ENCODE measurements at regions not wholly inside any gene's neighbourhood (a gene's known extent, or its start where the extent isn't known, plus 50 kb on each side); places are given as distances from the start of the nearest gene placed in this dataset.

DNA sequence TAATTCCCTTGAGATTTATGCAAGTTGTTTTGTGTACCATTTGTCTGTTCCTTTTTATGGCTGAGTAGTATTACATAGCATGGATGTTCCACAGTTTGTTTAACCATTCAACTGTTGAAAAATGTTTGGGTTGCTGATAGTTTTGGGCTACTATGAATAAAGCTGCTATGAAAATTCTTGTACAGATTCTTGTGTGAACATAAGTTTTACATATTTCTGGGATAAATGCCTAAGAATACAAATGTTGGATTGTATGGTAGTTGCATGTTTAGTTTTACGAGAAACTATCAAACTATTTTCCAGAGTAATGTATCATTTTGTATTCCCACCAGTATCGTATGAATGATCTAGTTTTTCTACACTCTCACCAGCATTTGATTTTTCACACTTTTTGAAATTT, 407.3 kb downstream of the PLCL1 start:
- no peak overlapping the region for H3K9ac ChIP-seq (ENCODE audit: low read length)
- H3K9me3 ChIP-seq (ENCODE audit: control insufficient read depth, low read depth, low read length): no peaks in the 10 kb centered on the region
- no peaks in the 10 kb centered on the region for H3K36me3 ChIP-seq (ENCODE audit: control insufficient read depth, low read depth, low read length)
- H3K27ac ChIP-seq (ENCODE audit: low read length): no peak overlapping the region
- no peaks in the 10 kb centered on the region for H3K4me1 ChIP-seq (ENCODE audit: control insufficient read depth, low read depth, low read length)
- no peak overlapping the region for H3K4me3 ChIP-seq (ENCODE audit: low read length)
- H3K27me3 ChIP-seq (ENCODE audit: control insufficient read depth, insufficient read depth, low read length): no peaks in the 10 kb centered on the region

GRCh38 chr2:198203336-198204069, 399.1 kb downstream of the PLCL1 start:
- H3K27me3 ChIP-seq (ENCODE audit: control insufficient read depth, insufficient read depth, low read length): no peaks in the 10 kb centered on the region
- no peaks in the 10 kb centered on the region for H3K36me3 ChIP-seq (ENCODE audit: control insufficient read depth, low read depth, low read length)
- H3K4me3 ChIP-seq (ENCODE audit: low read length): no peak overlapping the region
- no peaks in the 10 kb centered on the region for H3K9me3 ChIP-seq (ENCODE audit: control insufficient read depth, low read depth, low read length)
- H3K4me1 ChIP-seq (ENCODE audit: control insufficient read depth, low read depth, low read length): no peaks in the 10 kb centered on the region
- H3K27ac ChIP-seq (ENCODE audit: low read length): no peak overlapping the region
- H3K9ac ChIP-seq (ENCODE audit: low read length): no peak overlapping the region

Measured in iPS-18a (cell line).